ENCODE measurements at regions not wholly inside any gene's neighbourhood (a gene's known extent, or its start where the extent isn't known, plus 50 kb on each side); places are given as distances from the start of the nearest gene placed in this dataset.

DNA sequence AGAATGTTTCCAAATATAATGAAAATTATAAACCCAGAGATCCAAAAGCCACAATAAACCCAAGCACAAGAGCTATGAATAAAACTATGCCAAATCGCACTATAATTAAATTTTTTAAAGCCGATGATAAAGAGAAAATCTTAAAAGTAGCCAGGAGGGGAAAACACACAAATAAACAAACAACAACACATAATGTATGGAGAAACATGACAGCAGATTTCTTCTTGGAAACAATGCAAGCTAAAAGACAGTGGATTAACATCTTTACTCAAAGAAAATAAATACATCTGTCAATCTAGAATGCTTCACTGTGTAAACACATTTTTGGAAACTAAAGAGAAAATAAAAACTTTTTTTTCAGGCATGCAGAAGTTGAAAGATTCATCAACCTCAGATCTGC is 53.0 kb upstream of the SMOX start:
- TF ChIP-seq, protein P1, sequence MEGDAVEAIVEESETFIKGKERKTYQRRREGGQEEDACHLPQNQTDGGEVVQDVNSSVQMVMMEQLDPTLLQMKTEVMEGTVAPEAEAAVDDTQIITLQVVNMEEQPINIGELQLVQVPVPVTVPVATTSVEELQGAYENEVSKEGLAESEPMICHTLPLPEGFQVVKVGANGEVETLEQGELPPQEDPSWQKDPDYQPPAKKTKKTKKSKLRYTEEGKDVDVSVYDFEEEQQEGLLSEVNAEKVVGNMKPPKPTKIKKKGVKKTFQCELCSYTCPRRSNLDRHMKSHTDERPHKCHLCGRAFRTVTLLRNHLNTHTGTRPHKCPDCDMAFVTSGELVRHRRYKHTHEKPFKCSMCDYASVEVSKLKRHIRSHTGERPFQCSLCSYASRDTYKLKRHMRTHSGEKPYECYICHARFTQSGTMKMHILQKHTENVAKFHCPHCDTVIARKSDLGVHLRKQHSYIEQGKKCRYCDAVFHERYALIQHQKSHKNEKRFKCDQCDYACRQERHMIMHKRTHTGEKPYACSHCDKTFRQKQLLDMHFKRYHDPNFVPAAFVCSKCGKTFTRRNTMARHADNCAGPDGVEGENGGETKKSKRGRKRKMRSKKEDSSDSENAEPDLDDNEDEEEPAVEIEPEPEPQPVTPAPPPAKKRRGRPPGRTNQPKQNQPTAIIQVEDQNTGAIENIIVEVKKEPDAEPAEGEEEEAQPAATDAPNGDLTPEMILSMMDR (IDR thresholded peaks at IDR 0.05; ENCODE audit: insufficient read depth, low read depth, low read length), result no peak

DNA sequence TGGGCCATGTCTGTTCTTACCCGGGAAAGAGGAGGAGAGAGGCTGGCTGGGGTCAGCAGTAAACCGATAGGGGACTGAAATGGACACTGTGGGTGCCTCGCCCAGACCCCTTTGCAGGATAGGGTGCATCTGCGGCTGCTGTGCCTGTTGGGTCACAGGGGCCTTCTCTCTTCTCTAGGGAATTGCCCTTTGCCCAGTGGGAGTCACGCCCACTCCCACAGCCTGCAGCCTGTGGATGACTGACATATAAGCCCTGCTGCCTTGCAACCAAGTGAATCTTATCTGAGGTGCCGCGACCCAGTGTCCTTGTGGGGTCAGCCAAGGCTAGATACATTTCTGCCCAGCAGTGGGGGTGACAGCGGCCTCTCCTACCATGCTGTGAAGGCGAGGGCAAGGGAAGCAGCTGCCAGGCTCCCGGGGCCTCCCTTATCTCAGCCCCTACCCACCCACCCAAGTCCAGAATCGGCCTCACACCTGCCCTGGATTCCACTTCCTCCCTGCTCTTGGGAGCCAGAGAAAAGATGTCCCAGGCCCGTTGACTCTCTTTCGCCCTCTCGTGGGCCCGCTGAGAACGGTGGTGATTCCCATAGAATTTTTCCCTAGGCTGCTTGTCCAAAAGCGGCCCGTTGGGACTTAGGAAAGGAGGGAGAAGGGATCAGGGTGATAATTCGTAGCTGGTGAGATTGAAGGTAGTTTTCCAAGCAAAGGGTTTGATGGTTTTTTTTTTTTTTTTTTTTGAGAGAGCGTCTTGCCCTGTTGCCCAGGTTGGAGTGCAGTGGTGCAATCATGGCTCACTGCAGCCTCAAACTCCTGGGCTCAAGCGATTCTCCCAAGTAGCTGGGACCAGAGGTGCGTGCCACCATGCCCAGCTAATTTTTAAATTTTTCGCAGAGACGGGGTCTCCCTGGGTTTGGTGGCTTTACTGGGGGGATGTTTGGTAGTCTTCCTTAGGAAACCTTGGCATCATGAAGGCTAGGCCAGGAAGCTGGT is 56.8 kb upstream of the SMOX start:
- peak; percentile 54 for DNase-seq (ENCODE audit: low read depth)
- no peak overlapping the region for H3K4me3 ChIP-seq (ENCODE audit: low read depth, low read length)
- TF ChIP-seq, protein P1 (IDR thresholded peaks at IDR 0.05; ENCODE audit: insufficient read depth, low read depth, low read length), result peak; percentile 84

More for the DNA sequence above, 53.0 kb upstream of the SMOX start:
- H3K4me3 ChIP-seq (ENCODE audit: low read depth, low read length), result no peak overlapping the region
- DNase-seq (ENCODE audit: low read depth), result no peak

DNA sequence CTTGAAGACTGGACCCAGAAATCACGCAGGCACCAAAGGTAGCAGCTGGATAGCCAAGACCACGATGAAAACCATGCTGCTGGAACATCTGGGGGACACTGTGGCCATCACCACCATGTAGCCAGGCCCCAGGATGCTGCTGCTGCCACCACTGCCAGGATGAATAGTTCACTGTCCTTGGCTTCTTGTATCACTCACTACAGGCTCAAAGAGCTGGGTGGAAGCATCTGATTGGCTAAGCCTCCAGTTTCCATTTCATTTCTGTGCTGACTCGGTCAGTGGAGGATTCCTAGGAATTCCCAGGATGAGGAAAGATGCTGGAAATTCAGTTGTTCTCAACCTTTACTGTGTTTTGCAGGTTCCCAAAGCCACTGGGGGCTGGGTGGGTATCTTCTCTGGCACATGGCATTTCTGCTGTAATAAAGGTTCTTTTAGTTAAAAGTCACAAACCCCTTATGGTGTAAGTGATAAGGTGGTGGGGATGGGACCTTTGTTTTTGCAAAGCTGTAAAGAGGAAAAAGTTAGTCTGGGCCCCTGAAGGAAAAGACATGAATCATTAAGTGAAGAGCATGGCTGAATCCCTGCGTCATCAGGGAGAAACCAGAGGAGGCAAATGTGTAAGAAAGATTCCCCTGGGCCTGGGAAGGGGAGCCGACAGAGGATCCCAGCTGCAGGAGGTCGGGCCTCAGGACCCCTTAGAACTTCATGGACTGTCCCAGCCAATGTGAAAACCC is 57.7 kb upstream of the SMOX start:
- DNase-seq (ENCODE audit: low read depth), result peak; percentile 76
- no peak overlapping the region for H3K4me3 ChIP-seq (ENCODE audit: low read depth, low read length)
- TF ChIP-seq, protein P1 (IDR thresholded peaks at IDR 0.05; ENCODE audit: insufficient read depth, low read depth, low read length), result no peak

DNA sequence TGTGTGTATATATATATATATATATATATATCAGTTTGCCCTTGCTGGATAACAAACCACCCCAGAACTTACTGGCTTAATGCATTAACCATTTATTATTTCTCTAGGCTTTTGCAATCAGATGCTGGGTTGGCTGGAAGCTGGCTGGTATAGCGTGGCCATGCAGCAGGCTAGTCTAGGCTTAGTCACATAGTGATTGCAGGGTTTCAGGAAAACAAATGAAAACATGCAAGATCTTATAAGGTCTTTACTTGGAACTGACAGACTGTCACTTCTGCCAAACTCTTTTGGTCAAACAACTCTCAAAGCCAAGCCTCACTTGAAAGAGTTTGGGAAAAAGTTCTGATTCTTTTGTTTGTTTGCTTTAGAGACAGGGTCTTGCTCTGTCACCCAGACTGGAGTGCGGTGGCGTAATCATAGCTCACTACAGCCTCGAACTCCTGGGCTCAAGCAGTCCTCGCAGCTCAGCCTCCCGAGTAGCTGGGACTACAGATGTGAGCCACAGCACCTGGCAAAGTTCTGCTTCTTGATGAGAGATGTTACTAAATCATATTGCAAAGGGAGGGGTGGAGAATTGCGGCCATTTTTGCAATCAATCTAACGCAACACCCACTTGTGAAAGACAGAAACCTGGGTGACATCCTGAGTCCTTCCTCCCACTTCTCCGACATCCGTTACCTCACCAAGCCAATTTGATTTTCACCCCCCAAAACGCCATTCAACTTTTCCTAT is 58.7 kb upstream of the SMOX start:
- no peak overlapping the region for H3K4me3 ChIP-seq (ENCODE audit: low read depth, low read length)
- TF ChIP-seq, protein P1 (IDR thresholded peaks at IDR 0.05; ENCODE audit: insufficient read depth, low read depth, low read length), result no peak
- no peak for DNase-seq (ENCODE audit: low read depth)

DNA sequence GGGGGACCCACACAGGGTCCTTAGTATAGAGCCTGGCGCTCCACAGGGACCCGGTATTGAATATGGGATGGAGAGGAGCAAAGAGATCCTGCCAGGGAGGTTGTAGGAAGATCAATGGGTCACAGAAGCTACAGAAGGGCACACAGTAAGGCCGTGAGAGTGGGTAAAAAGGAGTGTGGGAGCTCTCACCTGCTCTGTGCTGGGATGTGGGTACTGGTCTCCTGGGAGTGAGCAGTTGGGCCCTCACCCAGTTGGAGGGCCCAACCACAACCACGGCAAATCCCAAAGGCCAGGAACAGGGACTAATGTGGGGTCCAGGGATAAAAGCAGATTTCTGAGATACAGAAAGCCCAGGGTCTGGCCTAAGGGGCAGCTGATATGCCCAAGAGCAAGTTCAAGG is 59.9 kb upstream of the SMOX start:
- TF ChIP-seq, protein P1 (IDR thresholded peaks at IDR 0.05; ENCODE audit: insufficient read depth, low read depth, low read length), result no peak
- no peak for DNase-seq (ENCODE audit: low read depth)

DNA sequence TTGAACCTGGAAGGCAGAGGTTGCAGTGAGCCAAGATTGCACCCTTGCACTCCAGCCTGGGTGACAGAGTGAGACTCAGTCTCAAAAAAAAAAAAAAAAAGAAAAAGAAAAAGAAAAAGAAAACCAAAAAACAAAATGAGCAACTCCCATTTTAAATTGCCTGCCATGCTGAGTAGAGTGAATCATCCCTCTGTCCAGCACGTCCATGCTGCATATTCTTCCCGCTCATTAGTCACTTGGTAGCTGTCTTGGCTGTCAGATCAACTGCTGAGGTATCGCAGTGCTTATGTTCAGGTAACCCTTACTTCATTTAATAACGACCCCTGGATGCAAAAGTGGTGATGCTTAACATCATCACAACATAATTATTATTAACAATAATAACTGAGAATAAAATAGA is 60.7 kb upstream of the SMOX start:
- TF ChIP-seq, protein P1 (IDR thresholded peaks at IDR 0.05; ENCODE audit: insufficient read depth, low read depth, low read length), result no peak
- no peak for DNase-seq (ENCODE audit: low read depth)
- no peak overlapping the region for H3K4me3 ChIP-seq (ENCODE audit: low read depth, low read length)

More for the DNA sequence above, 59.9 kb upstream of the SMOX start:
- no peak overlapping the region for H3K4me3 ChIP-seq (ENCODE audit: low read depth, low read length)

All from fibroblast of villous mesenchyme (primary cell).